ENCODE measurements at regions not wholly inside any gene's neighbourhood (a gene's known extent, or its start where the extent isn't known, plus 50 kb on each side); places are given as distances from the start of the nearest gene placed in this dataset.
A peak's percentile ranks its signal among the peaks of the same experiment; 100 is the strongest.

DNA sequence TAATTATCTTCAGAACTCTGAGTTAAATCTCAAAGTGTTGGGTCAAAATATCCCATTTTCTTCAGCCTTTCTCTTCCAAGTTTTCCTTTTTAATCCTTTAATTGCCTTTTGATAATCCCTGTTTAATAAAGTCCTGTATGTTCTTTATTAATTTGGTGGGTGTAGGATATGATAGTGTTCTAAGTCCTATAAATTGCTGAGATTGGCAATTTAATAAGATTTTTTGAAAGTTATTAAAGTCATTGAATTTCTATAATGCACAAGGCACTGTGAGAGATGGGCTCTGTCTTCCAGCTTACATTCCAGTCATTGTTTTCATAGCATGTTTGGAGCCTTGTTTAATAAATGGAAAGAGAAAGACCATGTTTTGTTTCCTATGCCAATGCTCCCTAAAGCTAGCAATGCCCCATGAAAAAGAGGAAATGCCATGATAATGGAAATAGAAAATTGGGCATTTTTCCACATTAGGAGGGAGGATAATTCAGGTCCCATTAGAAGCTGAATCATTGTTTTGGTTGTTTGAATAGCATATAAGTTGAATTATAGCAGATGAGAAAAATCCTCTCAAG lies 404.8 kb downstream of the CD109 start:
- DNase-seq (ENCODE audit: low read depth): no peak

DNA sequence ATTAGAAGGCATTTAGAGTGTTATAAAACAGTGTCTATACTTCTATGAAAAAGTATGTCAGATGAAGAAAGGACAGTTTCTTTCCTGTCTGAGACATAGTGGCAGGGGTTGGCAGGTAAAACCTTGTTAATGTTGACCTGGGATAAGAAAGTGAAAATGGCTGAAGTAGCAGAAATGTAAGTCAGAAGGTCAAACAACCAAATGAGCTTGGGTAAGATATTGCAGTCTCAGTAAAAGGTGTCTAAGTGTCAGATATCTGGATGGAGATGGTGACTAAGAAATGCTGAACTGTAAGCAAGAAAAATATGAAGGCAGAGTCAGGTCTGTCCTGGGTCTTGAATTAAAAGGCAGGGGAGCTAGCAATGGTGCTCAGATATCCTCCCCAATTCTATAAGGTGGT lies 400.3 kb downstream of the CD109 start:
- DNase-seq (ENCODE audit: low read depth): no peak

DNA sequence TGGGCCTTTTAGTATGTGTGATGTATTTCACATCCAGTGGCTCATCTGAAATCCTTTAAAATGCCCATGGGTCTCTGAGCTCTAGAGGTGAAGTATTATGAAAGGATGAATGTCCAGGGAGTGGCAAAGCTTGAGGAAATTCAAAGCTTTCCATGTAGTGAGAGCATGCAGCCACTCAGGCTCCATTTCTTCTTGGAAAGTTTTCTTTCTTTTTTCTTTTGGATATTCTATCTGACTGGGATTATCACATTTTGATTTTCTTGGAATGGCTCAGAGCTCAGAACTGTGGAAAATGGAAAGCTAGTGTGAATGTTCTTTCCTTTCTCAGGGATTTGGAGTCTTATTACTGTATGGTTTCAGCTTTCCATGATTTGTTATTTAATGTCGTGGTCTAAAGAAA lies 397.4 kb downstream of the CD109 start:
- no peak for DNase-seq (ENCODE audit: low read depth)

DNA sequence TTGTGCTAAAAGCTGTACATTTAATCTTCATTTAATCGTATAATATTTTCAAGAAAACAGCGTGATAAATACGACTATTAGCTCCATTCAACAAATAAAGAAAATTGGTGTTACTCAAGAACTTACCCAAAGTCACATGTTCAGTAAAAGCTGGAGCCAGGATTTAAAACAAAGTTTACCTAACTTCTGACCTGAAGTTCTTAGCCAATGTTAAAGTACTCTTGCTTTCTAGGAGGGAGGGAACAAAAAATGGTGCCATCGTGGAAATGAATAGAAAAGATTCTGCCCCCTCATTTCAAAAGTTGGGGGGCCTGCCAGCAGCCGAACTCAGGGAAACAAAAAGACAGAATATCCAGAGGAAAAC lies 395.8 kb downstream of the CD109 start:
- no peak for DNase-seq (ENCODE audit: low read depth)

DNA sequence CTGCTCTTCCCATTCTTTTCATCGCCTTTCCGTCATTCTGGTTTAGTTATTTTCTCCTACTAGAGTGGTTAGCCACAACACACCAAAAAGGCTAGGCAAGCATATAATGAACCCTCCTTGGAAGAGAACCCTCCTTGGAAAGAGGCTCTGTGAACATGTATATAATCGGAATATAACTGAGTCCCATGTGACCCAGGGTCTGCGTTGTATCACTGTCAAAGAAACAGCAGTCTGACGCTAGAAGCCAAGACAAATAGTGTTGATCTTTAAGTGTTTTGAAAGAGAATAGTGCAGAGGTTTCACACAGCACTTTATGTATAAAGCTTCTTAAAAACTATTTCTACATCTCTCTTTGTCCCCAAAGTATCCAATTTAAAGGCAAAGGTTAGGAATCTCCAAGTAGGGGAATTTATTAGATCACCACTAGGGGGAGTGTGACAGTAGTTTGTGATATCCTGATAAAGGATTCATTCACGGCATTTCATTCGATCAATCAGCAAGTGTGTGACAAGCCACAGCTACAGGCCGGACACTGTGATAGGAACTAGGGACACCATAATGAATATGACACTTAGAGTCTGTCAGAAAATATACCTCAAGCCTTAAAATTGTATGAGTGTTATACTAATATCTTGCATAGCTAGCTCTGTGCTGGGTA lies 395.3 kb downstream of the CD109 start:
- DNase-seq (ENCODE audit: low read depth): peak; percentile 63

DNA sequence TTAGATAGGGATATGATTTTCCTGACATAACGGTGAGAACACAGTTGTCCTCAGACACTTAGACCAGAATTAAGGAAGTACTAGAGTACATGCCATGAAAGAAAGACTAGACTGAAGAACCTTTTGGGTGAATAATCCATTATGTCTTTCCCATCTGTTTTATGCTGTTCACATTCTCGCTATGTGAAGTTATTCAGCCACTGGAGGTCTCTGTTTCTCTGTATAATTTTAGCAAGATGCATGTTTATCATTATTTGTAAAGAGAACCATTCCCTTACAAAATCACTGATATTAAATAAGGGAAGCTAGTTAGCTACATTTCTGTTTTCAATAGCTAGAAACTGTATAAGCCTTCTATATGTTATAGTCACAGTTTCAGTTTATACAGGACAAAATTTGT lies 391.9 kb downstream of the CD109 start:
- peak; percentile 37 for DNase-seq (ENCODE audit: low read depth)

DNA sequence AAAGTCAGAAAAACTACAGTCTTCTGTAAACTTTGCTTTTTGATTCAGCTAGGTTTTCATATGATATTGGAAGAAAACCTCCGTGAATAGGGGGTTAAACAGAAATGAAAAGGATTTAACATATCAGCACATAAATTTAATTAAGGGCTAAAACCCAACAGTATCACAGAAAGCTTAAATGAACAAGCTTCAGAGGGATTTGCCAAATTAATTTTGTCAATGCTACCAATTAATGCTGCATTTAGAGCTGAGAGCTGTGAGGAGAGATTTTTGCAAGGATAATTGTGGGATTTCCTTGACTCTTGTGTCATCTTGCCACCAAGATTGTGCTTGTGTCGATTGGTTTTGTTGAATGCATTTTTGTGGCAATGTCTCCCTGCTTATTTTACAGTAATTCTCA lies 379.9 kb downstream of the CD109 start:
- no peak for DNase-seq (ENCODE audit: low read depth)

DNA sequence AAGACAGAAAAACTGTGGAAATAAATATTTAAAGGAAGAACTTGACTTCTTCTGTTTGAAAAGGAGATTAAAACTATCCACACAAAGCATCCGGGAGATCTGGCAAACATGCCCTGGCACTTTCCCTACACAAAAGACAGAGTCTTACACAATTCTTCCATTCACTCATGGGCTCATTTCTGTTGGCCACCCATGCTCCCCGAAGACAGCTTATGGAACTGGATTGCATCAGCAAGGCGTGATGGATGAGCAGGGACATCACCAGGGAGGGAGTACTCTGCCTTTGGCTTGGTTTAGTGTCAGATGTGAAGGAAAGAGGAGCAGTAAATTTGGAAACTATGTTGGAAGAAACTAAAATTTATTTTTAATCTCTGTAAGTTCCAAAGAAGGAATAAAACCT lies 379.3 kb downstream of the CD109 start:
- no peak for DNase-seq (ENCODE audit: low read depth)

DNA sequence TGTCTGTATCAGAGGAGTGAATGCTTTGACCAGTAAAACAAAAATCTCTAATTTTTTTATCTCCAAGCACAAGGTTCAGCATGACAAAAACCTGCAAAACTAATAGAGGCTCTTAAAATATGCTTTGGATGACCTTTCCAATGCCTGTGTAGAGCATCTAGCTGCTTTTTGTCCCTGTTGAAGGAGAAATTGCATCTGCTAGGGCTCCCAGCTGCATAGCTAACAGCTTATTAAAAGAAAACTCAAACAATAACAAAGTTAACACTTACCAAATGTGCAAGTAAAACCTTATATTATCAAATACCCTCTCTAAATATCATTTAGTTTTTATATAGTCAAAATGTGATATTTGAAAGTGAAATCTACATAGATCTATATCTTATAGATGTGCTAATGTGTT lies 378.6 kb downstream of the CD109 start:
- no peak for DNase-seq (ENCODE audit: low read depth)

DNA sequence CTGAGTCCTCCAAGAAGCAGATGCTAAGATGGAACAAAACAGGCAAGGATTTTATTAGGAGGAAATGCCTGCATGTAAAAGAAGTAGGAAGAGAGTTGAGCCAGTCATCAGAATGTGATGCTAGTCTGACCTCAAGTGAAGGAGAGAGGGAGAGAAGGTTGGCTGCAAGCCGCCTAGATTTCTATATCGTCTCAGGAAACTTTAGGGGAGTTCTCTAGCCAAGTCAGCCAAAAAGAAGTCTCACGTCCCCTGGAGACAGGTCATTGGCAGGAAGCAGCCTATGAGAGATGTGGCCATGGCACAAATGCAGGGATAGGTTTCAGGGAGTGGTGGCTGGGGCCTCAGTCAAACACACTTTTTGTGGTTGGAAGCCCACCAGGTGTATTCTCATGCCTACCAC lies 378.0 kb downstream of the CD109 start:
- DNase-seq (ENCODE audit: low read depth): peak; percentile 76

DNA sequence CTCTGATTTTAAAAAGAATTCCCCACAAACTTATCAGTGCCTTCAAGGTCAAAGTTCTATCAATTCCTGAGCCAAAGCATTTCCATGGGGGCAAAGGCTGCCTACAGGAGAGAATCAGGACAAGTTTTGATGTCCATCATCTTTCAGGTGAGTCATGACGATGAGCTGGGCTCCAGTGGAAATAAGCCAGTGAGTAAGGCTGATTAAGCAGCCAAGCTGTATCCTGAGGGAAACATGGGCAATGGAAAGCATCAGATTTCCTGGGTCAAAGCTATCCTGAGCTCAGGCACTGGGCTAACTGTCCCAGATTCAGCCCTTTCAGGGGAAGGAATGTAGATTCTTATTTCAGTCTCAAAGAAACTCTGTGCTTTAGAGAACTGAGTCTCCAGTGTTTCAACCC lies 377.4 kb downstream of the CD109 start:
- peak; percentile 87 for DNase-seq (ENCODE audit: low read depth)

DNA sequence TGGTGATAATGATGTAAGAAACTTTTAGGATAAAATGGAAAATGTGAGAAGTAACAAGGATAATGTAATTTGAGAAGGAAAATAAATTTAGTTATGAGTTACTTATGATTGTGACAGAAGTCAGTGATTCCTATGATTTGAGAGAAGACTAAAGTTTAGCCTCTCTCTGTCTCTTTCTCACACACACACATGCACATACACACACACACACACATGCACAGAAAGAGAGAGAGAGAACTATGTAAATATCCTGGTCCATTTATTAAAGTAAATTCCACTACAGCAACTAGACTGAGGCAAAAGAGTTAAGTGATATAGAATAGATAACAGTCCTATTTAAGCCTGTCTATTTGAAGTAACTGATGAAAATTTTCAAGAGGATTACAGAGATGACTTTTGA lies 375.2 kb downstream of the CD109 start:
- peak; percentile 24 for DNase-seq (ENCODE audit: low read depth)

DNA sequence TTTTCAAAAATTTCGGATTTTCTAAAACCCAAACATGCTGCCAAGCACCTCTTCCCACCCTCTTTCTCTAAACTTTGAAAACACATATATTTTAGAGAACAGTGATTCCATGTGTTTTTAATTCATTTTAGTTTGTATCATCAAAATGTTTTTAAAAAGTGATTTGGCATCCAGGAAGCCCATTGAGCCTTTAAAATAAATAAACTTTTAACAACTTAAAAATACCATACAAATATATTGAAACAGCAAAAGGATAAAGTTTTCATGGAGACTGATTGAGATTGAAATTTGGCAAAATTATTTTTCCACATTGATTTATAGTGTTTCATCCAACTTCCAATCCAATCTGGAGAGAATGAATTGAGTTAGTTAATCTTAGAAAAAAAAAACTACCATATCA lies 374.7 kb downstream of the CD109 start:
- no peak for DNase-seq (ENCODE audit: low read depth)

DNA sequence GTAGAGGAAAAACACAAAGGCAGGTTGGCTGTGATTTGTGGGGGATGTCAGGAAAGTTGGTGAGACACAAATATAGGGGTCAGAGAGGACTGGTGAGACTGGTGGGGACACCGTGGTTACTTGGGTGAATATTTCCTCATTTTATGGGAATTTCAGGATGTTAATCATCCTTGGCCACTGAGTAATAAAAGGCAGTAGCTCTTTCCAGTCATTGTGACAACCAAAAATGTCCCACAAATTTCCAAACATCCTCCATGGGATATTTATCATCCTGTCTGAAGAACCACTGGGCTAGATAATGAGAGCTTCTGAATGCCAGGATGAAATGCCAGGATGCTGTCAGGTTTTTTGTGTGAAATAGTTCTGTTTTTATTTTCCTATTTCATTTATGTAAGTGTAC lies 374.1 kb downstream of the CD109 start:
- peak; percentile 88 for DNase-seq (ENCODE audit: low read depth)

DNA sequence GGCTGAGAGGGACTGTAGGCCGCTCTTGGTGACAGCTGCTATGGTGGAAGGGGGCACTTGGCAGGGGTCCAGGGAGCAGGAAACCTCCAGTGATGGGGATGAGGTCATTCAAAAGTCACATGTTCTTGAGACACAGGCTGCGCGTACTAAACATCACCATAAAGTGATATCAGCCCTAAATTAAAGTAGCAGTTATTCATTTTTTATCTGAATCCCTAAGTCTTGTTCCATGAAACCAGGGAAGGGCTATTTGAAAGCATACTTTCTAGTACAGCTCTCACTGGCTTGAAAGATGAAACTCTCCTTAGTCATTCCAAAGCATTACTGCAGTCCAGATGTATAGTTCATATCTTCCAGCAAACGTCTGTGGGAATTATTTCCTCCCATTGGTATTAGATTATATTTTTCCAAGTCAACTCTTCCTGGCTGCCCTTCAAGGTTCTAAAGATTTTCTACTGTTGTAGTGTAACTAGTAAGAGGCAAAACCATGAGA lies 373.1 kb downstream of the CD109 start:
- peak; percentile 35 for DNase-seq (ENCODE audit: low read depth)

DNA sequence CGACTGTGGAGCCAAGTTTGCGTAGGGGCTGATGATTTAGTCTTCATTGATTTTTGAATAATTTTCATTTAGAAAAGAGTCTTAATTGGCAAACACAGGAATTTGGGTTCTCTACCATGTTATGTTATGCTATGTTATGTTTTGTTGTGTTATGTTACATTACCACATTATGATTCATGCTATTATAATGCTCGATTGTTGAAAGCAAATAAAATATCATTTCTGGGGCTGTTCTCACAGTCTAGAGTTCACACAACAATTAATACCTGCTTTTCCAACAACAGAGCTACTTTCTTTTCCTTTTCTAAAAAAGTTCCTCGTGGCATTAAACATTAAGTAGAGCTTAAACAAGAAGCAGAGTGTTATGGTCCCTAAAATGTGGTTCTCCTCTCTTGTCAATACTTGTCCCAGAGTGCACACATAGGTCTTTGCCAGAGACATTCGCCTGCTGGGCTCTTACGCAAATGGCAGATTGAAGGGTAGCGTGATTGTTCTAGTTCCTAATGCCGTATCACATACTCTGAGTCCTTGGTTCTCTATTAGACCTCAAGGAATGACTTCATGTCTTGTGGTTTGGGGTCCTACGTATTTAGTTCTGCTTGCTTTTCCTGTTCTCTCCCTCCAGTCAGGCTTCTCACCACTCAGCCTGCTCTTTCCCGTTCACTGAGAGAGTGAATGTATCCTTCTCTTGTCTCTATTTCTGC lies 370.3 kb downstream of the CD109 start:
- DNase-seq (ENCODE audit: low read depth): peak; percentile 48

DNA sequence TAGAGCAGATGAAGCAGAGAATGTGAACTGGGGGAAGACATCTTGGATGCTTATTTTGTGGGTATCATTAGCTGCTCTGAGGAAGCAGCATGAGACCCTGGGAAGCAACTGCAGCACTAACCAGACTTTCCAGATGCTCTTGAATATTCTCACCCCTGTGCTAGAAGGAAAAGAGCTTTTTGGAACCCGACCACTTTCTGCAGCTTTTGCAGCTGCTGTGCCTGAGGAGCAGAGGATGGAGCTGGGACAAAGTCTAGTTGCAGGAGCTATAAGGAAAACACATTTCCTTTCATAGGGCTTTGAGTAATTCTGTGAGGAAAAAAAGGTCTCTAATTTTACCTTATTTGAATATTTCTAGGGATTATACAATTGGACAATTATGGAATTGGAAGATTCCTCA lies 369.7 kb downstream of the CD109 start:
- DNase-seq (ENCODE audit: low read depth): no peak

DNA sequence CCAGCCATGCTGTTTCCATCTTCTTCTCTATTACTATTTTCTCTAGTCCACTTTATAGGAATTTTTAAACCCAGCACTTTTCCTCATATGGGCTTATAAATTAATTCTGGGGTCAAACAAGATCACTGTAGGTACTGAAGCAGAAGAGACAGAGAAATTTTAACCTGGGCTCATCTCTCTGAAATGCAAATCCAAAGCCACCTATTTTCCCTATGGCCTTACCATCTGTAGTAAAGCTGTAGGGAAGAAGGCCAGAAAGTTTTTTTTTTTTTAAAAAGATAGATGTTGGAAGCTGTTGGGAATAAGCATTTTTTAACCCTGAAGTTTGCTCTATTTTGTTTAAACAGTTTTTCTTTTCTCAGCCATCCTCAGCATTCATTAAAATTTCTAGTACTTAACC lies 367.4 kb downstream of the CD109 start:
- no peak for DNase-seq (ENCODE audit: low read depth)

DNA sequence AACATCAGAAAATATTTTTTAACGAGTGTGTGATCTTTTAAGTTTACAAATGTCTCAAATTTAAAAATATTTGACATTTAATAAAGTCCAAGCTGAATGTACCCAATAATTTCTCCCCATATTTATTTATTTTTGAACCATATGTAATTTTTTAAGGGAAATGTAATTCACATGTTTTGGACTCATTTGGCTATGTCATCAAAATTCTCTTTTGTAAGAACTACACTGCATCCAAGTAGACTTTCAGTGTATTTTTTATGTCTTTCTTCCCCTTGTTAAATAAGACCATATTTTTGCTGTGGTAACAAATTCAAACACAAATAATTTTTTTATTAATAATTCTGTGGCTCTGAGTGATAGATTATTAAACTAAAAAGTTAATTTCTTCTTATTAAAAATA lies 365.2 kb downstream of the CD109 start:
- DNase-seq (ENCODE audit: low read depth): no peak

DNA sequence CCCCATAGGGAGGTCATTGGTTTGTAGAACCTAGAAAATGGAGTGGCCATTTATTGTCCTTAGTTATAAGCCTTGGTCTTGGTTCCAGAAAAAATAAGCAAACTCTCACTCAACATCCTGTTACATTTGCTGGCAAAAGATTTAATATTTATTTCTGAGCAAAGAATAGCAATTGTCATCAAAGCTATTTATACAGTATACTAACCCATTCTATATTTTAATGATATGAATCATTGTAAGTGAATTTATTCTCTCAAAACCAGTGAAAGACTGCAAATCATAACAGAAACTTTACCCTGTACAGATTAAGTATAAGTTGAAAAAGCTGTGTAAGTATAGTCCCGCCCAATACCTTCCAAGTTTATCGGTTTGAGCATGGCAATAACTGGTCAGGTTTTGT lies 364.4 kb downstream of the CD109 start:
- no peak for DNase-seq (ENCODE audit: low read depth)

DNA sequence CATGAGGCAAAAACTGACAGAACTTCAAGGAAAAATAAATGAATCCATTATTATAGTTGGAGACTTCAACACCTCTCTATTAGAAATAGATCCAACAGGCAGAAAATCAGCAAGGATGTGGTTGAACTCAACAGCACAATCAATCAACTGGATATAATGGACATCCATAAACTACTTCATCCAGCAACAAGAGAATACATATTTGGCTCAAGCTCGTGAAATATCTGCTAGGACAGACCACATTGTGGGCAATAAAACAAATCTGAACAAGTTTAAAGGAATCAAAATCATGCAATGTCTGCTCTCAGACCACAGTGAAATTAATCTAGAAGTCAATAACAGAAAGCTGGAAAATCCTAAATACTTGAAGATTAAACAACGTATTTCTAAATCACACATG lies 362.6 kb downstream of the CD109 start:
- peak; percentile 9 for DNase-seq (ENCODE audit: low read depth)

DNA sequence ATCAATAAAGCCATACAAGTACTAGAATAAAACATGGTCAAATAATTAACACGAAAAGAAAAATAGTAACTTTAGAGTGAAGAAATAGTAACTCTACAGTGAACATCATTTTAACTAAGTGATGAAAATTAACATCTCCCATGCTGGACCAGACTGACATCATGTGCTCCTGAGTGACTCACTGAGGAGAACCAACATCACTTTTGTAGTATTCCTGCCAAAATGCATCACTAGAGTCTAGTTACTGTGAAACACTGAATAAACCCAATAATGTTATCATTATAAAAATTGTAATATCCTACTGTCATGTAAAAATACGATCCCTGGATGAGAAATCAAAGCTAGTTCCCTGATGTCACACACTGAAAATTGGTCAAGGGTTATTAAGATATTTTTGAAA lies 361.3 kb downstream of the CD109 start:
- peak; percentile 16 for DNase-seq (ENCODE audit: low read depth)

DNA sequence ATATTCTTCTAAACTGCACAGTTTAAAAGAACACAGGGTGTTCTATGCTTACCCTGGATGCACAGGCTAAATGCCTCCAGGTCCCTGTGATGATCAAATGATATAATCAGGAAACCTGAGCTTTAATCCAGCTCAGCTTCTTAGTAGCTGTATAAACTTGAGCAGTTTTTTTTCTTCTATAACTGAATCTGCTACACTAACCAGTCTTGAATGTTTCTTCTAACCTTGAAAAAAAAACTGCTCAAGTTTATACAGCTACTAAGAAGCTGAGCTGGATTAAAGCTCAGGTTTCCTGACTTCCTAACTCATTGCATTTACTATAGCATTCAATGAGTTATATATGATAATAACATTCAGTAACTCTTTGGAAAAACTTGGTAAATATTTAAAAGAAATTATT lies 358.2 kb downstream of the CD109 start:
- no peak for DNase-seq (ENCODE audit: low read depth)

All from M059J (cell line).